Ovary (tissue), 7 donors: ENCODE measurements at regions not wholly inside any gene's neighbourhood (a gene's known extent, or its start where the extent isn't known, plus 50 kb on each side); places are given as distances from the start of the nearest gene placed in this dataset.

Source experiments
- DNase-seq, 5 donors: peaks; one replicate each; pipeline ENCODE4 v3.0.0-alpha.2; 2019 to 2020
- H3K27ac ChIP-seq, 2 donors: fragments of 200-600 bp; one replicate each; pipeline versions ENCODE4 v1.5.1 to v1.8.0; 2019 to 2022
- H3K27me3 ChIP-seq: fragments of 200-600 bp; one replicate; pipeline ENCODE4 v1.8.0; 2022
- H3K36me3 ChIP-seq: fragments of 200-600 bp; sonication (generic); one replicate; pipeline ENCODE4 v1.5.1; 2019
- H3K4me1 ChIP-seq: one replicate; pipeline ENCODE4 v1.8.1; 2013; ENCODE audit warnings: mild to moderate bottlenecking, moderate library complexity; ENCODE audit not compliant: insufficient read depth
- H3K4me3 ChIP-seq: fragments of 200-600 bp; sonication (generic); one replicate; pipeline ENCODE4 v1.5.1; 2017
- H3K9me3 ChIP-seq, 2 donors: fragments of 200-600 bp in 1 of 2; sonication (generic) in 1 of 2; one replicate each; pipeline versions ENCODE4 v1.5.1 to v1.8.1; 2013 to 2019; ENCODE audit warnings: mild to moderate bottlenecking in 1 of 2, moderate library complexity in 1 of 2
- EP300 ChIP-seq: sonication (generic); formaldehyde crosslinking; IDR thresholded peaks from one replicate; pipeline ENCODE4 v1.6.1; 2017; ENCODE audit warnings: antibody characterized with exemption
- POLR2A ChIP-seq: fragments of 450-650 bp; IDR thresholded peaks from one replicate; pipeline ENCODE4 v1.6.1; 2017; ENCODE audit warnings: antibody characterized with exemption, mild to moderate bottlenecking, moderate library complexity
- WGBS, 3 donors: extraction: QIAGEN DNeasy Blood & Tissue Kit in 1 of 3; methylation state at CpG; one replicate each; pipeline versions ENCODE4 v1.1.5 to v1.1.7; 2013 to 2017; 5-methylcytosine and 5-hydroxymethylcytosine counted together
- intact Hi-C, 4 donors: fragments of 100-400 bp; cut with DNase I; formaldehyde crosslinking; loops; one replicate each; pipeline versions ENCODE4 v1.11.0 to v1.15.1; 2022 to 2023
- TF ChIP-seq, protein P1 (sequence below), 3 donors: fragments of 450-650 bp in 2 of 3; fragments of 200-600 bp in 1 of 3; IDR thresholded peaks; one replicate each; pipeline versions ENCODE4 v1.5.1 to v1.8.0; 2016 to 2022; ENCODE audit warnings: antibody characterized with exemption in 3 of 3, mild to moderate bottlenecking in 1 of 3
- donor health status: DM: no; HTN: no; CAD: no; lungs with moderate emphysema.
- donor health status: DM: no; HTN: no; CAD: no.
- donor health status: Bipolar disorder and iron deficiency.
- donor health status: DM: no; HTN: no; CAD: no.
- donor health status: DM: yes; HTN: yes; CAD: no.

DNA sequence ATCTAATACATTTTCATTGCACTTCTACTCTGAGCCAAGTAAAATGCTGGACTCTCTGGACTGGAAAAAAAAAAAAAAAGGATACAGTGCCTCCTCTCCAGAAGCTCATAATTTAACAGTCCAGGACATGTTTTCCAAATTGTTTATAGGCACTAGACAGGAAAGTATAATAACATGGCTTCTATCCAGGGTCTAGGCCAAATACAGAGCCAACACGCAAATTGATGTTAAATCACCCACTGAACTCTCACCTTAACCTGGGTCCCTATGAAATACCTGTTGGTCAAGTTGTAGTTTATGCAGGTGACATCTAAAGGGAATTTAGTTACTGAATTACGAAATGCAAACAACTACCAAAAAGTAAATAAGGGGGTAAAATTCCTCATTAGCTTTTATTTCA, 428.7 kb upstream of the LUZP2 start:
- Histone ChIP-seq H3K36me3 (no peaks in the 10 kb centered on the region), H3K4me3 (no peak overlapping the region), H3K27me3 (no peaks in the 10 kb centered on the region), H3K4me1 (no peaks in the 10 kb centered on the region), H3K27ac (no peak overlapping the region), H3K9me3 (no peaks in the 10 kb centered on the region)
- DNase-seq: no peak
- intact Hi-C loops: no loop called here
- 22 to 44% (median 23%) methylated on average over 2 of the region's 2 CpGs for WGBS, 3 donors
- TF ChIP-seq, protein P1, sequence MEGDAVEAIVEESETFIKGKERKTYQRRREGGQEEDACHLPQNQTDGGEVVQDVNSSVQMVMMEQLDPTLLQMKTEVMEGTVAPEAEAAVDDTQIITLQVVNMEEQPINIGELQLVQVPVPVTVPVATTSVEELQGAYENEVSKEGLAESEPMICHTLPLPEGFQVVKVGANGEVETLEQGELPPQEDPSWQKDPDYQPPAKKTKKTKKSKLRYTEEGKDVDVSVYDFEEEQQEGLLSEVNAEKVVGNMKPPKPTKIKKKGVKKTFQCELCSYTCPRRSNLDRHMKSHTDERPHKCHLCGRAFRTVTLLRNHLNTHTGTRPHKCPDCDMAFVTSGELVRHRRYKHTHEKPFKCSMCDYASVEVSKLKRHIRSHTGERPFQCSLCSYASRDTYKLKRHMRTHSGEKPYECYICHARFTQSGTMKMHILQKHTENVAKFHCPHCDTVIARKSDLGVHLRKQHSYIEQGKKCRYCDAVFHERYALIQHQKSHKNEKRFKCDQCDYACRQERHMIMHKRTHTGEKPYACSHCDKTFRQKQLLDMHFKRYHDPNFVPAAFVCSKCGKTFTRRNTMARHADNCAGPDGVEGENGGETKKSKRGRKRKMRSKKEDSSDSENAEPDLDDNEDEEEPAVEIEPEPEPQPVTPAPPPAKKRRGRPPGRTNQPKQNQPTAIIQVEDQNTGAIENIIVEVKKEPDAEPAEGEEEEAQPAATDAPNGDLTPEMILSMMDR (IDR thresholded peaks at IDR 0.05): no peak
- TF ChIP-seq EP300 (no peak), POLR2A (no peak)

DNA sequence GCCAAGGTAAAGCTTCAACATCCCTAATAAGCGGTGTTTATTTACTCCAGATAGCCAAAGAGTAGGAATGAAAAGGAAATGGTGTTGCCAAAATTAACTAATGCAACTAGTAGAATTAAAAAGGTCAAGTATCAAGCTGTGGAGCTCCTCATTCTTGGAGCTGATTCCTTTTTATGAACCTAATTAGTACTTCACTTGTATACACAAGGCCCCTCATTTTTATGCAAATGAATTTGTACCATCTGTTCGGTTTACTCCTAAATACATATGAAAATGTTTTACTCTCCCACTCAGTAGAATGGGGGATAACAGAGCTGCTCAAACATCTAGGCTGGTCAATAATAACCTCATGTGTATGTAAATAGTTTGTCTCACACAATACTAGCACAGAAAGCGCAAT, 426.4 kb upstream of the LUZP2 start:
- no peaks in the 10 kb centered on the region for H3K27me3 ChIP-seq
- no peaks in the 10 kb centered on the region for H3K36me3 ChIP-seq
- no peak for DNase-seq
- intact Hi-C loops: no loop called here
- TF ChIP-seq EP300 (no peak), POLR2A (no peak)
- TF ChIP-seq, protein P1 (IDR thresholded peaks at IDR 0.05): no peak
- H3K9me3 ChIP-seq: no peaks in the 10 kb centered on the region
- no peaks in the 10 kb centered on the region for H3K4me1 ChIP-seq
- H3K27ac ChIP-seq: no peak overlapping the region
- H3K4me3 ChIP-seq: no peak overlapping the region
- 89 to 93% (median 91%) methylated on average over 3 of the region's 3 CpGs for WGBS, 3 donors

DNA sequence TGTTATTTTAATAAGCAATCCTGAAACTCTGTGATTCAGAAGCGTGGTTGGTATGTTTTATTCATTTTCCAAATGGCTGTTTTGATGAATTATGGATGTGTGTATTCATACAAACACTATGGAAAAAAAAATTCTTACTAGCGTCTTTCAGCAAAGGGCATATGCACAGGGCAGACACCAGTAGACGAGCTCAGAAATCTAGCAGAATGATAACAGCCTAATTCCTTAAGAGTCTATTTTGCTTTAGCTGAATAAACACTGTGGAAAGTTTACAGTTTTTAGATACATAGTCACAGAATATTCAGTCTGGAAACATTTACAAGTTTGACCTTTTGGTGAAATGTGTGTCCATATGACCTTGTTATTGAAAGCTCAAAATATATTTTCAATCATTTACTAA, 418.8 kb upstream of the LUZP2 start:
- WGBS, 3 donors: 7 to 34% (median 15%) methylated on average over 3 of the region's 3 CpGs
- no peak for DNase-seq
- H3K9me3 ChIP-seq: no peaks in the 10 kb centered on the region
- intact Hi-C loops: no loop called here
- TF ChIP-seq EP300: no peak
- peaks cover 5% of the 10 kb centered on the region for H3K4me1 ChIP-seq
- no peak overlapping the region for H3K27ac ChIP-seq
- H3K27me3 ChIP-seq: no peaks in the 10 kb centered on the region
- H3K36me3 ChIP-seq: no peaks in the 10 kb centered on the region
- H3K4me3 ChIP-seq: no peak overlapping the region

DNA sequence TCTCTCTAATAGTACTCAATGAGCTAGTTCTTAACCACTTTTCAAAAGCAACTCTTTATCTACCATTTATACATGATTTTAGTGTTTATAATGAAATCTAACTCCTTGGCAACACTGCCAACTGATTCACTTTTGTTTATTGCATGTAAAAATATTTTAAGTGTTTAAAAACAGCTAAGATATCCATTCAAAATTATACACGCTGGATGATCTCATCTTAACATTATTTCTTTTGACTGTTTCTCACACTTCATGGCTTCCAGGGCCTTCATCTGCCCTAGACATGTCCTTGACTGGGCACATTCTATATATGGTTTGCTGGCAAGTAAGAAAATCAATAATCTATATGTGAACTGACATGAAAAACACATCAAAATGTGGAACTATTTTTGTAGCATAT, 414.6 kb upstream of the LUZP2 start:
- Histone ChIP-seq H3K9me3 (no peaks in the 10 kb centered on the region), H3K27me3 (no peaks in the 10 kb centered on the region), H3K4me3 (no peak overlapping the region), H3K36me3 (no peaks in the 10 kb centered on the region), H3K27ac (no peak overlapping the region), H3K4me1 (peaks cover 5% of the 10 kb centered on the region)
- TF ChIP-seq POLR2A: no peak
- TF ChIP-seq, protein P1 (IDR thresholded peaks at IDR 0.05): no peak
- TF ChIP-seq EP300: no peak
- intact Hi-C loops: no loop called here
- DNase-seq: no peak
- 20 to 61% (median 37%) methylated on average over 1 of the region's 1 CpG for WGBS, 3 donors

DNA sequence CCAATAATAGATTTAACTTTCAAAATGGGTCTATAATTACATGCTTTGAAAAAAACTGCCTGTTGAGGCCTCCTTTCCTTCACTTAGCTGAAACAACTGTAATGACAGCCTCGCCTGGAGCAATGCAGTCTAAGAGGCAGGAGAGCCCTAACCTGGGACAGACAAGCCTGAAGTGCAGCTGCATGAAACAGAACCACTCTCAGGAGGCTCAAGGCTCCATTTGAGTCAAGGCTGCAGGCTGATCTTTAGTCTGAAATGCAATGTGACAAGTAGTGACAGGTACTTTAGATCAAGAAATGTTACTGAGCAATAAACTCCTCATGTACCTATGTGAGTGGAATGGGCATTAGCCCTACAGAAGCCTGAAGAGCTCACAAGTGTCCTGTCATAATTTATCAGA, 414.0 kb upstream of the LUZP2 start:
- no peak for DNase-seq
- no peak for TF ChIP-seq POLR2A
- TF ChIP-seq, protein P1 (IDR thresholded peaks at IDR 0.05): no peak
- no peak for TF ChIP-seq EP300
- H3K27me3 ChIP-seq: no peaks in the 10 kb centered on the region
- no peak overlapping the region for H3K4me3 ChIP-seq
- intact Hi-C loops: no loop called here
- 88 to 92% (median 89%) methylated on average over 1 of the region's 1 CpG for WGBS, 3 donors
- H3K36me3 ChIP-seq: no peaks in the 10 kb centered on the region
- no peak overlapping the region for H3K27ac ChIP-seq
- no peaks in the 10 kb centered on the region for H3K9me3 ChIP-seq
- H3K4me1 ChIP-seq: peaks cover 5% of the 10 kb centered on the region
